K562 (cell line): ENCODE measurements at regions not wholly inside any gene's neighbourhood (a gene's known extent, or its start where the extent isn't known, plus 50 kb on each side); places are given as distances from the start of the nearest gene placed in this dataset.

ENCODE experiments used
- ATAC-seq: fragments of 200-7000 bp; cut with Tn5 transposase; 3 replicates; pipeline ENCODE4 v1.9.1; 2020; ENCODE audit warnings: moderate library complexity
- BruUV-seq: library from RNA; stranded (reverse); fragments of 400-500 nt; replicated peaks from 2 replicates; lab custom pipeline; 2021; lab: Mats Ljungman, UMichigan
- CTCF ChIA-PET: fragments of 300-600 bp; formaldehyde crosslinking; extraction: SDS; loops from one replicate; lab custom pipeline; 2021; ENCODE audit warnings: low intra/inter-chr PET ratio; lab: Yijun Ruan, JAX
- POLR2A ChIA-PET: fragments of 300-600, 350-650 bp; sonication (Branson Sonifier 250); formaldehyde crosslinking; extraction: SDS; loops from one replicate; lab custom pipeline; 2021; ENCODE audit warnings: antibody characterized with exemption, inconsistent platforms; lab: Yijun Ruan, JAX
- DNase-seq, 4 experiments: peaks; one replicate each; pipeline versions ENCODE4 v3.0.0 to v3.0.0-alpha.2; 2011 to 2018; ENCODE audit warnings: low spot score in 3 of 4, mixed read lengths in 3 of 4; ENCODE audit errors: extremely low read depth in 1 of 4
- FAIRE-seq: peaks from 2 replicates; lab custom pipeline; 2011; peaks lifted over from hg19 to GRCh38; lab: Jason Lieb, UNC
- H2AFZ ChIP-seq: 2 replicates; pipeline ENCODE4 v1.6.0; 2011; ENCODE audit warnings: low read depth, low read length, control low read depth, inconsistent platforms
- H3K27ac ChIP-seq: fragments of 200-600 bp; 3 replicates; pipeline ENCODE4 v1.8.0; 2011; ENCODE audit warnings: low read depth, mild to moderate bottlenecking, control low read depth, inconsistent platforms, low read length, moderate library complexity, mixed read lengths; ENCODE audit errors: extremely low read depth
- H3K27me3 ChIP-seq, 2 experiments: fragments of 300-600 bp in 1 of 2; 2 replicates in 1 of 2; 3 replicates in 1 of 2; pipeline versions ENCODE4 v1.6.0 to v1.8.0; 2011; ENCODE audit warnings: inconsistent platforms in 2 of 2, low read length in 2 of 2, mild to moderate bottlenecking in 1 of 2, mixed read lengths in 1 of 2, moderate library complexity in 1 of 2; ENCODE audit not compliant: control insufficient read depth in 2 of 2, insufficient read depth in 2 of 2
- H3K36me3 ChIP-seq: fragments of 300-600 bp; 3 replicates; pipeline ENCODE4 v1.8.0; 2011; ENCODE audit warnings: mild to moderate bottlenecking, low read length, inconsistent platforms; ENCODE audit not compliant: control insufficient read depth, insufficient read depth
- H3K4me1 ChIP-seq, 2 experiments: fragments of 200-600 bp in 1 of 2; replicated peaks in 1 of 2; 2 replicates in 1 of 2; 3 replicates in 1 of 2; pipeline versions ENCODE4 v1.5.1 to v1.8.0; 2011; ENCODE audit warnings: inconsistent platforms in 2 of 2, low read length in 2 of 2, mild to moderate bottlenecking in 1 of 2, mixed read lengths in 1 of 2, moderate library complexity in 1 of 2; ENCODE audit not compliant: control insufficient read depth in 2 of 2, insufficient read depth in 2 of 2
- H3K4me2 ChIP-seq: 2 replicates; pipeline ENCODE4 v1.6.1; 2011; ENCODE audit warnings: low read length, control low read depth, inconsistent platforms, mixed read lengths; ENCODE audit not compliant: insufficient read depth
- H3K4me3 ChIP-seq: fragments of 200-600 bp; sonication (generic), shearing (Covaris generic); 2 replicates; pipeline ENCODE4 v1.5.1; 2016; ENCODE audit warnings: control low read depth, inconsistent platforms
- H3K79me2 ChIP-seq: fragments of 200-600 bp; 3 replicates; pipeline ENCODE4 v1.8.0; 2011; ENCODE audit warnings: low read length, inconsistent platforms; ENCODE audit not compliant: control insufficient read depth, insufficient read depth
- H3K9ac ChIP-seq, 2 experiments: 2 replicates each; pipeline versions ENCODE4 v1.6.0 to v1.6.1; 2011; ENCODE audit warnings: low read depth in 2 of 2, low read length in 2 of 2, control low read depth in 1 of 2, inconsistent platforms in 1 of 2, mild to moderate bottlenecking in 1 of 2, mixed read lengths in 1 of 2; ENCODE audit not compliant: insufficient read depth in 1 of 2
- H3K9me1 ChIP-seq: one replicate; pipeline ENCODE4 v1.6.0; 2011; ENCODE audit warnings: inconsistent platforms, mild to moderate bottlenecking, low read length, moderate library complexity; ENCODE audit not compliant: control insufficient read depth, insufficient read depth
- H3K9me3 ChIP-seq: replicated peaks from 2 replicates; pipeline ENCODE4 v1.5.1; 2011; ENCODE audit warnings: low read depth, low read length, inconsistent platforms; ENCODE audit not compliant: control insufficient read depth, insufficient read depth
- H4K20me1 ChIP-seq: replicated peaks from 2 replicates; pipeline ENCODE4 v1.6.1; 2011; ENCODE audit warnings: low read length, inconsistent platforms, mixed read lengths; ENCODE audit not compliant: control insufficient read depth, insufficient read depth
- ARHGAP35 ChIP-seq: fragments of 450-650 bp; IDR thresholded peaks from 2 replicates; pipeline ENCODE4 v1.6.1; 2018; ENCODE audit not compliant: partially characterized antibody
- E2F3 ChIP-seq: fragments of 250-450 bp; sonication (Bioruptor Pico); IDR thresholded peaks from 2 replicates; pipeline ENCODE4 v1.4.0; 2020; ENCODE audit warnings: mild to moderate bottlenecking
- FOXM1 ChIP-seq, 2 experiments: fragments of 450-650 bp in 1 of 2; sonication (generic) in 1 of 2; formaldehyde crosslinking in 1 of 2; IDR thresholded peaks; 2 replicates each; pipeline versions ENCODE4 v1.6.1 to v1.9.0; 2017 to 2022; ENCODE audit warnings: low read depth in 2 of 2, mild to moderate bottlenecking in 2 of 2, missing genetic modification reagents in 1 of 2, moderate library complexity in 1 of 2
- MAFK ChIP-seq: IDR thresholded peaks from 2 replicates; pipeline ENCODE4 v1.6.1; 2011; ENCODE audit warnings: low read length, improper control_type of control experiment
- NFIC ChIP-seq: fragments of 450-650 bp; IDR thresholded peaks from 2 replicates; pipeline ENCODE4 v1.6.1; 2017; ENCODE audit warnings: mild to moderate bottlenecking, inconsistent platforms
- RHOXF2B ChIP-seq: fragments of 250-450 bp; sonication (Bioruptor Pico); conservative IDR thresholded peaks from 2 replicates; pipeline ENCODE4 v1.5.1; 2021
- SMARCA5 ChIP-seq: fragments of 450-650 bp; IDR thresholded peaks from 2 replicates; pipeline ENCODE4 v1.6.1; 2016
- WGBS: fragments of 100-300 bp; shearing (Covaris generic); methylation state at CpG from one replicate; pipeline ENCODE4 v1.1.6; 2016; ENCODE audit warnings: low coverage, mixed read lengths; ENCODE audit not compliant: insufficient coverage; ENCODE audit errors: missing lambda C conversion rate; 5-methylcytosine and 5-hydroxymethylcytosine counted together
- in situ Hi-C: fragments of 300-500 bp; cut with MboI; formaldehyde crosslinking; loops from 4 replicates; pipeline ENCODE4 v1.15.0; 2018; ENCODE audit warnings: inconsistent platforms, mixed read lengths
- intact Hi-C: fragments of 100-400 bp; cut with micrococcal nuclease; formaldehyde crosslinking; loops from 2 replicates; pipeline ENCODE4 v1.14.2; 2022
- TF ChIP-seq, protein P1 (sequence below), 2 experiments: fragments of 450-650 bp in 1 of 2; sonication (generic) in 1 of 2; formaldehyde crosslinking in 1 of 2; IDR thresholded peaks in 1 of 2; conservative IDR thresholded peaks in 1 of 2; 2 replicates each; pipeline versions ENCODE4 v1.6.1 to v1.8.1; 2016 to 2023; ENCODE audit warnings: mild to moderate bottlenecking in 2 of 2, moderate library complexity in 2 of 2, inconsistent platforms in 1 of 2, missing genetic modification reagents in 1 of 2
- TF ChIP-seq, protein P2 (sequence below): fragments of 450-650 bp; IDR thresholded peaks from 2 replicates; pipeline ENCODE4 v1.6.1; 2017; ENCODE audit warnings: antibody characterized with exemption

DNA sequence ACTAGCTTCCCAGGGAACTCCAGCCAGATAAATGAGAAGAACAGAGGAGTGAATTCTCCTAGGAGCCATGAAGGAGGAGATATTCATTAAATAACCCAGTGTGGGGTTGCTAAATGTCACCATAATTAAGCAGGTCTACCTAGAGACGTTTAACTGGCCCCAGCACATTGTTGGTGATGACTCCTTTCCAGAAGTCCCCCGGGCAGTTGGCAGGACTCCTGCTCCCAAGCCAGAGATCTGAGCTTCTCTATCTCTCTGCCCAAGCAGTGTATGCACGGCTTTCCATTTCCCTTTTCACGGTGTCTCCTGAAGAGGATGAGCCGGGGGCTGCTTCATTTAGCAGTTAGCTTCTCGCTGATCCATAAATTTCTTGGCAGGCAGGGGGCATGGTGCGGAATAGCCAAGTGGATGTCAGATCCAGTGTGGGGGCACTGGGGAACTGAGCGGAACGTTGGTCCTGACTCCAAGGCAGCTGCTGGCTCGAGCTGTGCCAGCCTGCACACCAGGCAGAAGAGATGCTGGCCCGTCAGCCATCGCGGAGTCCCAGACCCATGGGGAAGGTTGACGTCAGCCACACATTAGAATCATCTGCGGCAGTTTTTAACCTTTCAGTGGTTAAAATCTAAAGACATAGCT, 142.0 kb upstream of the NPY start:
- Histone ChIP-seq H3K27ac (no peak overlapping the region), H3K4me1 (no peaks in the 10 kb centered on the region), H3K79me2 (no peaks in the 10 kb centered on the region), H3K9me3 (no peaks in the 10 kb centered on the region), H3K9me1 (no peaks in the 10 kb centered on the region), H4K20me1 (no peaks in the 10 kb centered on the region), H2AFZ (no peak overlapping the region), H3K36me3 (no peaks in the 10 kb centered on the region), H3K4me2 (no peak overlapping the region), H3K4me3 (no peak overlapping the region), H3K27me3 (peaks cover 2 to 8% of the 10 kb centered on the region in 2 experiments; a peak in 2 of 5 replicates), H3K9ac (no peak overlapping the region)
- POLR2A ChIA-PET, result interaction anchor here (0.6 kb wide), 1 partner anchor 12 kb away, joined by 3 read pairs; no protein-coding TSS in a partner anchor
- intact Hi-C loops (no loop called here), in situ Hi-C loops (no loop called here)
- FAIRE-seq, result no peak
- no TSS peak for BruUV-seq
- CTCF ChIA-PET, result no interaction called here
- 3% methylated on average over 15 of the region's 15 CpGs for WGBS
- no peak for ATAC-seq
- no peak for TF ChIP-seq ARHGAP35
- TF ChIP-seq RHOXF2B (CRISPR knock-in tag), result no peak
- TF ChIP-seq, protein P1, sequence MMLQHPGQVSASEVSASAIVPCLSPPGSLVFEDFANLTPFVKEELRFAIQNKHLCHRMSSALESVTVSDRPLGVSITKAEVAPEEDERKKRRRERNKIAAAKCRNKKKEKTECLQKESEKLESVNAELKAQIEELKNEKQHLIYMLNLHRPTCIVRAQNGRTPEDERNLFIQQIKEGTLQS (IDR thresholded peaks at IDR 0.05), result no peak
- TF ChIP-seq, protein P1 (CRISPR knock-in tag; conservative IDR thresholded peaks at IDR 0.05), result no peak
- TF ChIP-seq MAFK, result no peak
- TF ChIP-seq SMARCA5, result no peak
- TF ChIP-seq, protein P2, sequence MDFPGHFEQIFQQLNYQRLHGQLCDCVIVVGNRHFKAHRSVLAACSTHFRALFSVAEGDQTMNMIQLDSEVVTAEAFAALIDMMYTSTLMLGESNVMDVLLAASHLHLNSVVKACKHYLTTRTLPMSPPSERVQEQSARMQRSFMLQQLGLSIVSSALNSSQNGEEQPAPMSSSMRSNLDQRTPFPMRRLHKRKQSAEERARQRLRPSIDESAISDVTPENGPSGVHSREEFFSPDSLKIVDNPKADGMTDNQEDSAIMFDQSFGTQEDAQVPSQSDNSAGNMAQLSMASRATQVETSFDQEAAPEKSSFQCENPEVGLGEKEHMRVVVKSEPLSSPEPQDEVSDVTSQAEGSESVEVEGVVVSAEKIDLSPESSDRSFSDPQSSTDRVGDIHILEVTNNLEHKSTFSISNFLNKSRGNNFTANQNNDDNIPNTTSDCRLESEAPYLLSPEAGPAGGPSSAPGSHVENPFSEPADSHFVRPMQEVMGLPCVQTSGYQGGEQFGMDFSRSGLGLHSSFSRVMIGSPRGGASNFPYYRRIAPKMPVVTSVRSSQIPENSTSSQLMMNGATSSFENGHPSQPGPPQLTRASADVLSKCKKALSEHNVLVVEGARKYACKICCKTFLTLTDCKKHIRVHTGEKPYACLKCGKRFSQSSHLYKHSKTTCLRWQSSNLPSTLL, result no peak
- no peak for TF ChIP-seq E2F3
- no peak for TF ChIP-seq FOXM1 (IDR thresholded peaks at IDR 0.05; ENCODE audit: low read depth)
- no peak for TF ChIP-seq FOXM1 (CRISPR knock-in tag; IDR thresholded peaks at IDR 0.05; ENCODE audit: low read depth)
- TF ChIP-seq NFIC, result no peak
- no peak for DNase-seq
